ENCODE measurements at regions not wholly inside any gene's neighbourhood (a gene's known extent, or its start where the extent isn't known, plus 50 kb on each side); places are given as distances from the start of the nearest gene placed in this dataset.

GRCh38 chr11:45455536-45455935 is 169.4 kb upstream of the SYT13 start:
- Histone ChIP-seq H3K27me3 (peaks cover 0 to 12% (median 0%) of the 10 kb centered on the region in 9 donors), H3K27ac (no peak overlapping the region), H3K36me3 (no peaks in the 10 kb centered on the region), H3K9me3 (no peaks in the 10 kb centered on the region), H3K4me1 (peaks cover 0 to 3% (median 0%) of the 10 kb centered on the region in 12 donors), H3K4me3 (no peak overlapping the region)
- DNase-seq (no peak), ATAC-seq (no peak)
- TF ChIP-seq POLR2A (IDR thresholded peaks at IDR 0.05) = no peak
- TF ChIP-seq, protein P1, sequence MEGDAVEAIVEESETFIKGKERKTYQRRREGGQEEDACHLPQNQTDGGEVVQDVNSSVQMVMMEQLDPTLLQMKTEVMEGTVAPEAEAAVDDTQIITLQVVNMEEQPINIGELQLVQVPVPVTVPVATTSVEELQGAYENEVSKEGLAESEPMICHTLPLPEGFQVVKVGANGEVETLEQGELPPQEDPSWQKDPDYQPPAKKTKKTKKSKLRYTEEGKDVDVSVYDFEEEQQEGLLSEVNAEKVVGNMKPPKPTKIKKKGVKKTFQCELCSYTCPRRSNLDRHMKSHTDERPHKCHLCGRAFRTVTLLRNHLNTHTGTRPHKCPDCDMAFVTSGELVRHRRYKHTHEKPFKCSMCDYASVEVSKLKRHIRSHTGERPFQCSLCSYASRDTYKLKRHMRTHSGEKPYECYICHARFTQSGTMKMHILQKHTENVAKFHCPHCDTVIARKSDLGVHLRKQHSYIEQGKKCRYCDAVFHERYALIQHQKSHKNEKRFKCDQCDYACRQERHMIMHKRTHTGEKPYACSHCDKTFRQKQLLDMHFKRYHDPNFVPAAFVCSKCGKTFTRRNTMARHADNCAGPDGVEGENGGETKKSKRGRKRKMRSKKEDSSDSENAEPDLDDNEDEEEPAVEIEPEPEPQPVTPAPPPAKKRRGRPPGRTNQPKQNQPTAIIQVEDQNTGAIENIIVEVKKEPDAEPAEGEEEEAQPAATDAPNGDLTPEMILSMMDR (IDR thresholded peaks at IDR 0.05) = no peak
- intact Hi-C loops (cut with DNase I) = no loop called here
- WGBS, 4 donors = 39 to 53% (median 45%) methylated on average over 6 of the region's 6 CpGs

DNA sequence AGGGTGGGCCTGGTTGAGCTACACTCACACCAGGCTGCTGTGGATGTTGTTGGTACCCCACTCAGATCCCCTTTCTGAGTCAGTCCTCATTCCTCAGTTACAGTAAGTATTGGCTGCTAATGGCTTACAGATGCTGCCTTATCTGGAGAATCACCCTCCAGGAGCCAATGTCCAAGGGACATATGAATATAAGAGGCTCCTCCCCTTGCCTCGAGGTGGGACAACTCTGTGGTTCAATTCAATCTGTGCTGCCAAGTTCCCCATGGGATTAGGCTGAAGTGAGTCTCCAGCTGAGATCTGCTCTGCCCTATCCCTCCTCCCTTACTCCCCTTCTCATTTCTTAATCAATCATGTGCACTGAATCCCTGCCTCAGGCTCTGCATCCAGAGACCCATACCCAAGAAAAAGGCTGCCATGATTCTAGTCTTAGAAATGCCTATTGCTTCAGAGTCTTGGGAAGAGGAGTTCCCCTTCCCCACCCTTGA is 168.8 kb upstream of the SYT13 start:
- no peak overlapping the region for H3K27ac ChIP-seq
- peaks cover 0 to 3% (median 0%) of the 10 kb centered on the region in 12 donors for H3K4me1 ChIP-seq
- DNase-seq = no peak
- ATAC-seq = no peak
- 67 to 80% (median 74%) methylated on average over 1 of the region's 1 CpG for WGBS, 4 donors
- TF ChIP-seq, protein P1 (IDR thresholded peaks at IDR 0.05) = no peak
- TF ChIP-seq POLR2A (IDR thresholded peaks at IDR 0.05) = no peak
- H3K4me3 ChIP-seq = no peak overlapping the region
- H3K9me3 ChIP-seq = no peaks in the 10 kb centered on the region
- H3K36me3 ChIP-seq = no peaks in the 10 kb centered on the region
- peaks cover 0 to 12% (median 0%) of the 10 kb centered on the region in 9 donors for H3K27me3 ChIP-seq
- intact Hi-C loops (cut with DNase I) = no loop called here

DNA sequence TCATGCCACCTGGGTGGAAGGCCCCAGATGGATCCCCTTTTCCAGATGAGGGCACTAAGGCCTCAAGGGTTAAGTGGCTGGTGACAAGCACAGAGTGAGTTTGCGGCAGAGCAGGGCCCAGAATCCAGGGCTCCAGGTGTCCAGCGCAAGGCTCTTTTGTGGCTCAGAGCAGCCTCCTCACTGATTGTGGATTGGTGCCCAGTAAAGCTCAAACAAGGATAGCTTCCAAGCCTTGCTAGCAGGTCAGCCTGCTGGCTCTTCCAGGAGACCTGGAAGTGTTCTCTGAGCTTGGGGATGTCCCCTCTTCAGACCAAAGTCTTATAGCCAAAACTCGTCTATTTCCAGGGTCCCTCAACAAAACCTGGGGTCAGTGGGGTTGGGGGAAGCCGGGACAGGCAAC is 167.6 kb upstream of the SYT13 start:
- DNase-seq (no peak), ATAC-seq (no peak)
- H3K36me3 ChIP-seq = no peaks in the 10 kb centered on the region
- no peak overlapping the region for H3K4me3 ChIP-seq
- 0 to 80% (median 65%) methylated on average over 1 to 4 of the region's 4 CpGs for WGBS, 4 donors
- TF ChIP-seq, protein P1 (IDR thresholded peaks at IDR 0.05) = no peak
- TF ChIP-seq POLR2A (IDR thresholded peaks at IDR 0.05) = no peak
- peaks cover 0 to 3% (median 0%) of the 10 kb centered on the region in 12 donors for H3K4me1 ChIP-seq
- no peaks in the 10 kb centered on the region for H3K9me3 ChIP-seq
- peaks cover 0 to 12% (median 0%) of the 10 kb centered on the region in 9 donors for H3K27me3 ChIP-seq
- intact Hi-C loops (cut with DNase I) = no loop called here
- no peak overlapping the region for H3K27ac ChIP-seq

- no peak for DNase-seq
- Histone ChIP-seq H3K27ac (no peak overlapping the region), H3K4me1 (peaks cover 0 to 3% (median 0%) of the 10 kb centered on the region in 12 donors), H3K4me3 (no peak overlapping the region), H3K9me3 (no peaks in the 10 kb centered on the region), H3K27me3 (peaks cover 0 to 12% (median 0%) of the 10 kb centered on the region in 9 donors), H3K36me3 (no peaks in the 10 kb centered on the region)
- intact Hi-C loops (cut with DNase I) = no loop called here
- WGBS, 4 donors = 45 to 63% (median 52%) methylated on average over 8 of the region's 8 CpGs
- TF ChIP-seq, protein P1 (IDR thresholded peaks at IDR 0.05) = no peak
- no peak for TF ChIP-seq POLR2A (IDR thresholded peaks at IDR 0.05)
- ATAC-seq = peak in 1 of 4 donors; percentile 49
These were observed 165.8 kb upstream of the SYT13 start for GRCh38 chr11:45451766-45452440.

Data from heart left ventricle (tissue), 16 donors.